Astrocyte (in vitro differentiated cells and primary cell): ENCODE measurements at regions not wholly inside any gene's neighbourhood (a gene's known extent, or its start where the extent isn't known, plus 50 kb on each side); places are given as distances from the start of the nearest gene placed in this dataset.

Experiments used
- EZH2 ChIP-seq: IDR thresholded peaks from 2 replicates; pipeline ENCODE4 v1.6.1; 2012; ENCODE audit warnings: mild to moderate bottlenecking, low read length, inconsistent platforms; ENCODE audit not compliant: insufficient read depth
- TF ChIP-seq, protein P1 (sequence below): IDR thresholded peaks from 2 replicates; pipeline ENCODE4 v1.5.1; 2011; ENCODE audit warnings: low read depth, mild to moderate bottlenecking, inconsistent platforms, low read length, moderate library complexity; ENCODE audit not compliant: insufficient read depth

DNA sequence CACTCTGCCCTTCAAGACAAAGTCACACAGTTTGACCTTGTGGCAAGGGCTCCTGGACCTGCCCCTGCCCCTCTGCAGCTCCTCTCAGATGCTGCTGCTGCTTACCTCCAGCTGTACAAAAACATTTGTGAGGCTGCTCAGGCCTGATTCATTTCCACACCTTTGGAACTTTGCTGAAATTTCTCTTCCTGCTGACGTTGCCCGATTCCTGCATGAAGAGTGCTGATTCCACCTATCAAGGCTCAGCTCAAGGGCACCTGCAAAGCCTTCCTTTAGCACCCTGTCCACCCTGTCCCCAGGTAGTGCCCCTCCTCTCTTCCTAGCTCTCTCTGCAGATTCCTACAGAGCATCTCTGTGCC lies 738.3 kb upstream of the HS6ST1 start:
- TF ChIP-seq, protein P1, sequence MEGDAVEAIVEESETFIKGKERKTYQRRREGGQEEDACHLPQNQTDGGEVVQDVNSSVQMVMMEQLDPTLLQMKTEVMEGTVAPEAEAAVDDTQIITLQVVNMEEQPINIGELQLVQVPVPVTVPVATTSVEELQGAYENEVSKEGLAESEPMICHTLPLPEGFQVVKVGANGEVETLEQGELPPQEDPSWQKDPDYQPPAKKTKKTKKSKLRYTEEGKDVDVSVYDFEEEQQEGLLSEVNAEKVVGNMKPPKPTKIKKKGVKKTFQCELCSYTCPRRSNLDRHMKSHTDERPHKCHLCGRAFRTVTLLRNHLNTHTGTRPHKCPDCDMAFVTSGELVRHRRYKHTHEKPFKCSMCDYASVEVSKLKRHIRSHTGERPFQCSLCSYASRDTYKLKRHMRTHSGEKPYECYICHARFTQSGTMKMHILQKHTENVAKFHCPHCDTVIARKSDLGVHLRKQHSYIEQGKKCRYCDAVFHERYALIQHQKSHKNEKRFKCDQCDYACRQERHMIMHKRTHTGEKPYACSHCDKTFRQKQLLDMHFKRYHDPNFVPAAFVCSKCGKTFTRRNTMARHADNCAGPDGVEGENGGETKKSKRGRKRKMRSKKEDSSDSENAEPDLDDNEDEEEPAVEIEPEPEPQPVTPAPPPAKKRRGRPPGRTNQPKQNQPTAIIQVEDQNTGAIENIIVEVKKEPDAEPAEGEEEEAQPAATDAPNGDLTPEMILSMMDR, result no peak
- TF ChIP-seq EZH2, result no peak
